ENCODE measurements at regions not wholly inside any gene's neighbourhood (a gene's known extent, or its start where the extent isn't known, plus 50 kb on each side); places are given as distances from the start of the nearest gene placed in this dataset.
"Not testable (repeated sequence)": the region's sequence is repeated elsewhere in the genome, so short reads cannot be mapped to it uniquely, and the experiment has no call there.

- TF ChIP-seq POLR2A (IDR thresholded peaks at IDR 0.05; ENCODE audit: low read length); GATA1 (IDR thresholded peaks at IDR 0.05; ENCODE audit: low read depth, low read length): not testable (repeated sequence)
These were observed 353.3 kb downstream of the SV2B start for GRCh38 chr15:91453376-91453775.
